Pancreas (tissue), 10 donors: ENCODE measurements at regions not wholly inside any gene's neighbourhood (a gene's known extent, or its start where the extent isn't known, plus 50 kb on each side); places are given as distances from the start of the nearest gene placed in this dataset.
"Not testable (repeated sequence)": the region's sequence is repeated elsewhere in the genome, so short reads cannot be mapped to it uniquely, and the experiment has no call there.

Source experiments
- ATAC-seq, 4 donors: fragments of 200-7000 bp; cut with Tn5 transposase; one replicate each; pipeline versions ENCODE4 v1.8.0 to v1.9.1; 2020; ENCODE audit warnings: mild to moderate bottlenecking in 4 of 4, moderate library complexity in 4 of 4
- DNase-seq, 6 donors: peaks; one replicate each; pipeline ENCODE4 v3.0.0-alpha.2; 2020
- FAIRE-seq: peaks from 2 replicates; lab custom pipeline; 2012; peaks lifted over from hg19 to GRCh38; lab: Jason Lieb, UNC
- H3K27ac ChIP-seq, 4 donors: fragments of 200-600 bp; sonication (generic); 1 replicate in 3 of 4; 2 replicates in 1 of 4; pipeline versions ENCODE4 v1.5.0 to v1.8.0; 2020
- H3K27me3 ChIP-seq, 4 donors: fragments of 200-600 bp; one replicate each; pipeline ENCODE4 v1.8.0; 2021
- H3K36me3 ChIP-seq, 3 donors: fragments of 200-600 bp; sonication (generic) in 1 of 3; one replicate each; pipeline versions ENCODE4 v1.5.0 to v1.8.0; 2020 to 2021
- H3K4me1 ChIP-seq, 3 donors: fragments of 200-600 bp; one replicate each; pipeline ENCODE4 v1.8.0; 2021
- H3K4me3 ChIP-seq, 4 donors: fragments of 200-600 bp; sonication (generic) in 2 of 4; one replicate each; pipeline versions ENCODE4 v1.5.0 to v1.8.0; 2020 to 2021
- H3K9me3 ChIP-seq, 4 donors: fragments of 200-600 bp; one replicate each; pipeline ENCODE4 v1.8.0; 2021
- WGBS, 2 donors: extraction: QIAGEN DNeasy Blood & Tissue Kit; methylation state at CpG; one replicate each; pipeline ENCODE4 v1.1.7; 2013; 5-methylcytosine and 5-hydroxymethylcytosine counted together
- intact Hi-C, 3 donors: fragments of 100-400 bp; cut with DNase I; formaldehyde crosslinking; loops; one replicate each; pipeline versions ENCODE4 v1.11.1 to v1.14.2; 2022
- TF ChIP-seq, protein P1 (sequence below), 4 donors: fragments of 200-600 bp; sonication (generic) in 3 of 4; IDR thresholded peaks; one replicate each; pipeline versions ENCODE4 v1.5.0 to v1.8.0; 2021; ENCODE audit warnings: antibody characterized with exemption in 4 of 4
- donor health status: healthy with polysubstance abuse.
- donor health status: DM: no; HTN: no; CAD: no; lungs with moderate emphysema.
- donor health status: DM: no; HTN: no; CAD: no.
- donor health status: control.
- donor health status: control.
- donor health status: Bipolar disorder and iron deficiency.
- donor health status: DM: yes; HTN: yes; CAD: no.
- donor health status: DM: no; HTN: no; CAD: no.
- donor health status: DM: no; HTN: no; CAD: no.
- donor health status: DM: yes; HTN: yes; CAD: no.

DNA sequence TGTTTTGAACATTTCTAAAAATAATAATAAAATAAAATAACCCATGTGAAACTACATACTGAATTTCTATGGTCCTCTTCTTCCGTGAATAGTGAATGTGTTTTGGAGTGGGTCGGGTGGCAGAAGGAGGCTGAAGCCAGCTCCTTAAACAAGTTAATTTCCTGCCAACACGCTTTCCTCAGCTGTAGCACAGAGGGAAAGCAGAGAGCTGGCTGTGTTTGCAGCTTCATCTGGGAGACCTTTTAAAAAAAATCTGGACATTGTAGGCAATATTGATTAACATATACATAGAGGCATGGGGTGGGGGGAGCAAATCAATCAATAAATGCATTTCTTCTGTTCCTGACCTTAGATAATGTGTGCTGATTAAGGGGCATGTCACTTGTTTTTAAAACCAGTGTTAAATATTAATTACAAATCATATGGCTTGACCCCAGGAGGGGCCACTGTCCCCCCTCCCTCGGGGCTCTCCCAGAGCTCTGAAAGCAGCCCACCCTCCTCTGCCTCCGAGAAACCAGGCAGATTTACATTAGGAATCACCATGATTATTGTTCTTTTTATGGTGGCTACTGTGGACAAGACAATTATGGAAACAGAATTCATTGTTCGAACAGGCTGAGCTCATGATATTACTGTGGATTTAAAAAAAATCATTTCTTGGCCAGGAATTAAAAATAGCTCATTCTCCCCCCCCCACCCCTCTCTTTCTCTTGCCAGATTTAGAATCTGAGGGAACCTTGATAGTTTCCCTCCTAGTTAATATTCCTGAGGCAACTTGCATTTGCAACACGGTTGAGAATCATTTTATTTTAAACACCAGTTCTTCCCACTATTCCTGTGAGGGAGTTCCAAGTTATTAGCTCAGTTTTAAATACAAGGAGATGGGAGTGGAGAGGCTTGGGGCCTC lies 100.5 kb upstream of the CARD11 start:
- intact Hi-C loops, result no loop called here
- no peaks in the 10 kb centered on the region for H3K9me3 ChIP-seq
- no peaks in the 10 kb centered on the region for H3K27me3 ChIP-seq
- DNase-seq (no peak), FAIRE-seq (no peak), ATAC-seq (no peak)
- H3K4me3 ChIP-seq, result no peak overlapping the region
- no peaks in the 10 kb centered on the region for H3K36me3 ChIP-seq
- WGBS, 2 donors, result 20 to 28% methylated on average over 7 of the region's 7 CpGs
- peaks cover 0 to 6% (median 0%) of the 10 kb centered on the region in 3 donors for H3K4me1 ChIP-seq
- H3K27ac ChIP-seq, result no peak overlapping the region
- TF ChIP-seq, protein P1, sequence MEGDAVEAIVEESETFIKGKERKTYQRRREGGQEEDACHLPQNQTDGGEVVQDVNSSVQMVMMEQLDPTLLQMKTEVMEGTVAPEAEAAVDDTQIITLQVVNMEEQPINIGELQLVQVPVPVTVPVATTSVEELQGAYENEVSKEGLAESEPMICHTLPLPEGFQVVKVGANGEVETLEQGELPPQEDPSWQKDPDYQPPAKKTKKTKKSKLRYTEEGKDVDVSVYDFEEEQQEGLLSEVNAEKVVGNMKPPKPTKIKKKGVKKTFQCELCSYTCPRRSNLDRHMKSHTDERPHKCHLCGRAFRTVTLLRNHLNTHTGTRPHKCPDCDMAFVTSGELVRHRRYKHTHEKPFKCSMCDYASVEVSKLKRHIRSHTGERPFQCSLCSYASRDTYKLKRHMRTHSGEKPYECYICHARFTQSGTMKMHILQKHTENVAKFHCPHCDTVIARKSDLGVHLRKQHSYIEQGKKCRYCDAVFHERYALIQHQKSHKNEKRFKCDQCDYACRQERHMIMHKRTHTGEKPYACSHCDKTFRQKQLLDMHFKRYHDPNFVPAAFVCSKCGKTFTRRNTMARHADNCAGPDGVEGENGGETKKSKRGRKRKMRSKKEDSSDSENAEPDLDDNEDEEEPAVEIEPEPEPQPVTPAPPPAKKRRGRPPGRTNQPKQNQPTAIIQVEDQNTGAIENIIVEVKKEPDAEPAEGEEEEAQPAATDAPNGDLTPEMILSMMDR (IDR thresholded peaks at IDR 0.05), result no peak

DNA sequence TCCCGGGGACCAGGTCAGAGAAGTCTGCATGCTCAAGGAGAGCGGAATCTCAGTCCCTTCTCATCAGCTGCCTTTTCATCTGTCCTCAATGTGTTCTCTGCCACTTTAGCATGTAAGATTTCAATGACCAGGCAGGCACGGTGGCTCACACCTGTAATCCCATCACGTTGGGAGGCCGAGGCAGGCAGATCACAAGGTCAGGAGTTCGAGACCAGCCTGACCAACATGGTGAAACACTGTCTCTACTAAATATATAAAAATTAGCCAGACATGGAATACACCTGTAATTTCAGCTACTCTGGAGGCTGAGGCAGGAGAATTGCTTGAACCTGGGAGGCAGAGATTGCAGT lies 101.1 kb upstream of the CARD11 start:
- H3K9me3 ChIP-seq, H3K4me3 ChIP-seq, H3K4me1 ChIP-seq, H3K27me3 ChIP-seq, H3K27ac ChIP-seq, ATAC-seq, H3K36me3 ChIP-seq, FAIRE-seq, intact Hi-C loops: not testable (repeated sequence)
- peak in 1 of 6 donors; percentile 2 for DNase-seq
- 84 to 87% methylated on average over 6 of the region's 6 CpGs for WGBS, 2 donors

DNA sequence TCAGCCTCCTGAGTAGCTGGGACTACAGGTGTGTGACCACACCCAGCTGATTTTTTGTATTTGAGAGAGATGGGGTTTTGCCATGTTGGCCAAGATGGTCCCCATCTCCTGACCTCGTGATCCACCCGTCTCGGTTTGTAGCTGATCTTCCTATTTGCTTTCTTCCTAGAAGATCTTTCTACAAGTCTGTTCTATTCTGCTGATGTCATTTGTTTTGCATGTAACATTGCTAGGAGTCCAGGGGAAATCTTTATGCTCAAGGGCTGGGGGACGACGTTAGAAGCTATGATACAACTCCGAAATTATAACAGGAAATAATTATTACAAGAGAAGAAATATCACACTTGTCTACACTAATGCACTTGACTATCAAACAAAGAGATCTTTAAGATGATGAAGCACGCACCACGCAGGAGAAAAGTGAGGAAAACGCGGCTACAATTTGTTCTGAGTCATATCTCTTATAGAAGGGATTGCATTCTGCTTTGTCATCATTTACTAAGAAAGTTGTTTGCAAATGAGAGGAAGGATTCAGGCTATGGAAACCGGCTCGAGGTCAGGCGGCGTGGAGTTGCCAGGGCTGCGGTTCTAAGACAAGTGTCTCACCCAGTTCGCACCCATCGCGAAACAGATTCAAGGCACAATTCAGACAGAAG lies 103.0 kb upstream of the CARD11 start:
- intact Hi-C loops, result no loop called here
- 63 to 75% methylated on average over 18 of the region's 18 CpGs for WGBS, 2 donors
- DNase-seq (peak in 1 of 6 donors; percentile 10), ATAC-seq (peak in 2 of 4 donors; percentile 23 to 48), FAIRE-seq (no peak)
- TF ChIP-seq, protein P1 (IDR thresholded peaks at IDR 0.05), result no peak
- Histone ChIP-seq H3K4me1 (peaks cover 0 to 6% (median 0%) of the 10 kb centered on the region in 3 donors), H3K27me3 (no peaks in the 10 kb centered on the region), H3K27ac (no peak overlapping the region), H3K9me3 (no peaks in the 10 kb centered on the region), H3K36me3 (no peaks in the 10 kb centered on the region), H3K4me3 (no peak overlapping the region)

DNA sequence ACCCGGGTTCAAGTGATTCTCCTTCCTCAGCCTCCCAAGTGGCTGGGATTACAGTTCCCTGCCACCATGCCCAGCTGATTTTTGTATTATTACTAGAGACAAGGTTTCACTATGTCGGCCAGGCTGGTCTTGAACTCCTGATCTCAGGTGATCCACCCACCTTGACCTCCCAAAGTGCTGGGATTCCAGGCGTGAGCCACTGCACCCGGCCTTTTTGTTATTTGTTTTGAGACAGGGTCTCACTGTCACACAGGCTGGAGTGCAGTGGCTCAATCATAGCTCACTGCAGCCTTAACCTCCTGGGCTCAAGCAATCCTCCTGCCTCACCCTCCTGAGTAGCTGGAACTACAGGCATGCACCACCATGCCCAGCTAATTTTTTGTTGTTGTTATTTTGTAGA lies 104.8 kb upstream of the CARD11 start:
- DNase-seq, intact Hi-C loops, H3K27me3 ChIP-seq, H3K9me3 ChIP-seq, H3K36me3 ChIP-seq, ATAC-seq, H3K4me3 ChIP-seq, FAIRE-seq, H3K4me1 ChIP-seq, H3K27ac ChIP-seq: not testable (repeated sequence)
- 72 to 87% methylated on average over 4 of the region's 4 CpGs for WGBS, 2 donors

DNA sequence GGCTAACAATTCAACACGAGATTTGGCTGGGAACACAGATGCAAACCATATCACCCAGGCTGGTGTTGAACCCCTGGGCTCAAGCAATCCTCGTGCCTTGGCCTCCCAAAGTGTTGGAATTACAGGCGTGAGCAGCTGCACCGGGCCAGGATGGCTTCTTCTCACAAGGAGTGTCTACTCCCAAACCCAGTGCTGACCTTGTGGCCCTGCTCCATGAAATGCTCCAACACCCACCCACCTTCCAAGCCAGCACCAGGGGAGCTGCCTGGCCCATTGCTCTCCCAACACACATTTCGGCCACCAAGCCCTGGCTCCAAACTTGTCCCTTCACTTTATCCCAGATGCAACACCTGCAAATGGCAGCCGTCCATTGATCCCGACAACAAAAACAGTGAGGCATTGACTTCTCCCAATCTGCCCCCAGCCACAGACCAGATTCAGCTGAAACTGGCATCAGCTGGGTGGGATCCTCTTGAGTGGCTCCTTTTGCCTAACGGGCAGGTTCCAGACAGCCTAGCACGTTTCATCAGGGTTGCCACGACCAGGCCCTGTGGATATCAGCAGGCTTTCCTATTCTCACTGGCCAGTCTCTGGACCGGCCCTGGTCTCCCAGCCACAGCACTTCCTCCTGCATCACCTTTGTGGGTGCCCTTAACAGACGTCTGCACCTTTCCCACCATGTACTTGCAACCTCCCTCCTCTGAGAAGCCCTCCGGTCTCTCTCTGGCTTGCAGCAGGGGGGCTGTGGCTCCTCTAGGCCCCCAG lies 105.7 kb upstream of the CARD11 start:
- Histone ChIP-seq H3K4me3 (no peak overlapping the region), H3K27ac (no peak overlapping the region), H3K9me3 (no peaks in the 10 kb centered on the region), H3K27me3 (no peaks in the 10 kb centered on the region), H3K4me1 (no peaks in the 10 kb centered on the region), H3K36me3 (no peaks in the 10 kb centered on the region)
- FAIRE-seq (no peak), DNase-seq (no peak), ATAC-seq (no peak)
- TF ChIP-seq, protein P1 (IDR thresholded peaks at IDR 0.05), result no peak
- 82 to 93% methylated on average over 13 of the region's 13 CpGs for WGBS, 2 donors
- intact Hi-C loops, result no loop called here
